SJCRH30 (cell line): ENCODE measurements at regions not wholly inside any gene's neighbourhood (a gene's known extent, or its start where the extent isn't known, plus 50 kb on each side); places are given as distances from the start of the nearest gene placed in this dataset.

Experiments used
- DNase-seq, 2 experiments: peaks; one replicate each; pipeline ENCODE4 v3.0.0-alpha.2; 2015 to 2020
- H3K27ac ChIP-seq: fragments of 250-450 bp; sonication (Bioruptor Pico); 2 replicates; pipeline ENCODE4 v1.5.1; 2020; ENCODE audit warnings: mild to moderate bottlenecking, moderate library complexity
- H3K27me3 ChIP-seq: fragments of 250-450 bp; sonication (Bioruptor Pico); 2 replicates; pipeline ENCODE4 v1.5.1; 2020; ENCODE audit warnings: mild to moderate bottlenecking, moderate library complexity
- H3K36me3 ChIP-seq: fragments of 250-450 bp; sonication (Bioruptor Pico); 2 replicates; pipeline ENCODE4 v1.5.1; 2020; ENCODE audit warnings: mild to moderate bottlenecking, moderate library complexity
- H3K4me1 ChIP-seq: fragments of 250-450 bp; sonication (Bioruptor Pico); 2 replicates; pipeline ENCODE4 v1.5.1; 2020; ENCODE audit warnings: mild to moderate bottlenecking, moderate library complexity
- H3K4me3 ChIP-seq: fragments of 250-450 bp; sonication (Bioruptor Pico); 2 replicates; pipeline ENCODE4 v1.5.1; 2020; ENCODE audit warnings: mild to moderate bottlenecking, moderate library complexity
- H3K9me3 ChIP-seq: fragments of 250-450 bp; sonication (Bioruptor Pico); replicated peaks from 2 replicates; pipeline ENCODE4 v1.5.1; 2020; ENCODE audit warnings: mild to moderate bottlenecking, moderate library complexity

DNA sequence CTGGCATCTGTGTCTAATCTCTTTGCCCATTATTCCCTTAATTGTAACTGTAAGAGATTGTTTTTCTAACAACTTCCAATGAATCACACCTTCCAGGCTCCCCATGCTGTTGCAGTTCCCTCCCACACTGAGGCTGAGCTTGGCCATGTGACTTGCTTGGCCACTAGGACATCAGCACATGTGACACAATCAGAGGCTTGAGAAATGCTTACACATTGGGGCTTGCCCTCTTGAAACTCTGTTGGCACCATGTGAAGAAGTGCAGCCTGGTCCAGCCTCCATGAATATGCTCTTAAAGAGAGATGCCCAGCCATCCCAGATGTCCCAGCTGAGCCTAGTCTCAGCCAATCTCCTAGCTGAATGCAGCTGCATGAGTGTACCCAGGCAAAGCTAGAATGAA is 326.8 kb upstream of the SOX2 start:
- H3K27ac ChIP-seq, result no peak overlapping the region
- no peak overlapping the region for H3K4me3 ChIP-seq
- no peaks in the 10 kb centered on the region for H3K4me1 ChIP-seq
- no peaks in the 10 kb centered on the region for H3K9me3 ChIP-seq
- no peaks in the 10 kb centered on the region for H3K27me3 ChIP-seq
- H3K36me3 ChIP-seq, result no peaks in the 10 kb centered on the region
- DNase-seq, result no peak

DNA sequence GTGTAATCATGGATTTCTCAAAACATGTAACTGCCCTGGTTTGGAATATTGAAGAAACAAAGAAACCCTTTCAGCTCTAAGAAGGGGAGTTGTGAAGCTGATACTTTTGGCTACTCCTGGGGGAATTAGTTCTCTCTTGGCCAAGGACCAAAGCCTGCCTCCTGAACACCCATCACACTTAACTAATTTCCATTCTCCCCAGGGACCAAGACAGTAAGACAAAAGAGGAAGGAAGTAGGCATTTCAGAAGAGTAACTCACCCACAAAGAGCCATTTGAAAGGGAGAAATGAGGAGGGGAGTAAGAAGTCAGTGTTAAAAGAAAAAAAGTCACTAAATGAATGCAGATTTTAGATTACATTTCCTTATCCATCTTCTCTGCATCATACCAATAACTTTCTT is 328.0 kb upstream of the SOX2 start:
- Histone ChIP-seq H3K36me3 (no peaks in the 10 kb centered on the region), H3K27ac (no peak overlapping the region), H3K27me3 (no peaks in the 10 kb centered on the region), H3K4me3 (no peak overlapping the region), H3K4me1 (no peaks in the 10 kb centered on the region), H3K9me3 (no peaks in the 10 kb centered on the region)
- peak in 1 of 2 experiments; percentile 10 for DNase-seq

DNA sequence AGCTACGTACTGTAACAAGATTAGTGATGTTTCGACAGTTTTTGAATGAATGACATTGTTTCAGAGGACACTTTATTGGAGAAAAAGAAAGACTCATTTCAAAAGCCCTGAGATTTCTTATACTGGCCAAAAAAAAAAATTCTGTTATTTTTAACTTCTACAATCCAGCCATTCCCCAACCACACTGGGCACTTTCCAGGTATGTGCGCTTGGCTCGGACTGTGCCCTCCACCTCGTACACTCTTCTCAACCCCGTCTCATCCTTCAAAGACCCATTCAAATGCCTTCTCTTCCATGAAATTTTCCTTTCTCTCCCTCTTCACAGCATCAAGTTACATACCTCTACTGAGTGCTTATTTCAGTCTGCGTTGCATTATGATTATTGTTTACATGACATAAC is 328.5 kb upstream of the SOX2 start:
- no peaks in the 10 kb centered on the region for H3K9me3 ChIP-seq
- H3K27me3 ChIP-seq, result no peaks in the 10 kb centered on the region
- H3K4me1 ChIP-seq, result no peaks in the 10 kb centered on the region
- no peak overlapping the region for H3K27ac ChIP-seq
- H3K4me3 ChIP-seq, result no peak overlapping the region
- no peak for DNase-seq
- no peaks in the 10 kb centered on the region for H3K36me3 ChIP-seq

DNA sequence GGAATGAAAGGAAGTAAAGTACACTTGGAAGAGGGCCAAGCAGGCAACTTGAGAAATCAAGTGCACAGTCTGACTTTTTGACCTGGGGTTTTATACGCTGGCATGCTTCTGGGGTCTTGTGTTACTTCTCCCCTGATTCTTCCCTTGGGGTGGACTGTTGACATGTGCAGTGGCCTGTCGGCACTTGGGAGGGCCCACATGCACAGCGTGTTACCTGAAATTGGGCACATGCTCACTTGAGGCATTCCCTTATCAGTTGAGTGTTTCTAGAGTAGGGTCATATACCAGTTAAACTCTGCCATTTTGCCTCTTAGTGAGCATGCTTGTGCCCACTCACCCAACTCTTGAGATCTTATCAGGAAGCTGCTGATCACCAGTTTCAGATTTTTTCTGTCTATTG is 329.1 kb upstream of the SOX2 start:
- H3K9me3 ChIP-seq, result no peaks in the 10 kb centered on the region
- H3K4me3 ChIP-seq, result no peak overlapping the region
- H3K27me3 ChIP-seq, result no peaks in the 10 kb centered on the region
- H3K27ac ChIP-seq, result no peak overlapping the region
- DNase-seq, result no peak
- no peaks in the 10 kb centered on the region for H3K4me1 ChIP-seq
- H3K36me3 ChIP-seq, result no peaks in the 10 kb centered on the region

DNA sequence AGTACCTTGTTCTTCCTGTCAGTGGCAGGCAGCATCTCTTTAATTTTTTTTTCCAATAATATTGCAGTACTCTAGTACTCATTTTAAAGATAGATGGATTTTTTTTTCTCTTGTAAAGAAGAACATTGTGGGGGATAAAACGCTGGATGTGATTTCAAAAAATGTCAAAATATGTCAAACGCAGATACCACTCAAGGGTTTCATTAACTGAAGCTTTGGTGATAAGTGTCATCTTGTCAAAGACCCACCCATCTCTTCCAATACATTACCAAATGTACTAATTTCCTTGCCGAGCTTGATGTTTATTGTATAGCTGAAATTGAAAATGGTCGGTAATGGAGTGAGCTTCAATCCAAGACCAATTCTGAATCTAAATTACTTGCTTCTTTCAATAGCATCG is 332.4 kb upstream of the SOX2 start:
- no peaks in the 10 kb centered on the region for H3K4me1 ChIP-seq
- H3K27me3 ChIP-seq, result no peaks in the 10 kb centered on the region
- H3K36me3 ChIP-seq, result no peaks in the 10 kb centered on the region
- no peak overlapping the region for H3K4me3 ChIP-seq
- DNase-seq, result no peak
- H3K27ac ChIP-seq, result no peak overlapping the region
- H3K9me3 ChIP-seq, result no peaks in the 10 kb centered on the region

DNA sequence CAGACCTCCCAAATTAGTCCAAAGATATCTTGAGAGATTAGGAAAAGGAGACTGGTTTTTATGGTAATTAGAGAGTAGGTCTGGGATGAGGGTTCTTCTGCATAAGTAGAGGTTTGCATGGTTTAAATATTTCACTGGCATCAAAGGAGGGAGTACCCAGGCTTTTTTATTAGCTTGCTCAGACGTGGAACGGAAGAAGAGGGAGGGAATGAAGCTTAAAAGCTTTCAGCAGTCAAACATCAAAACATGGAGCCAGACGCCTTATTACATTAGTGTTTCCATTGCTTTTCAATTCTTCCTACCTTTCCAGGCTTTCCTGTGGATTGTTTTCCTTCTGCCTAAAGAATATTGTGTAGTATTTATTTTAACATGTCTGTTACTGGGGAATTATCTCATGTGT is 342.1 kb upstream of the SOX2 start:
- H3K27ac ChIP-seq, result no peak overlapping the region
- DNase-seq, result no peak
- H3K9me3 ChIP-seq, result no peaks in the 10 kb centered on the region
- H3K36me3 ChIP-seq, result no peaks in the 10 kb centered on the region
- no peaks in the 10 kb centered on the region for H3K4me1 ChIP-seq
- no peaks in the 10 kb centered on the region for H3K27me3 ChIP-seq
- H3K4me3 ChIP-seq, result no peak overlapping the region

DNA sequence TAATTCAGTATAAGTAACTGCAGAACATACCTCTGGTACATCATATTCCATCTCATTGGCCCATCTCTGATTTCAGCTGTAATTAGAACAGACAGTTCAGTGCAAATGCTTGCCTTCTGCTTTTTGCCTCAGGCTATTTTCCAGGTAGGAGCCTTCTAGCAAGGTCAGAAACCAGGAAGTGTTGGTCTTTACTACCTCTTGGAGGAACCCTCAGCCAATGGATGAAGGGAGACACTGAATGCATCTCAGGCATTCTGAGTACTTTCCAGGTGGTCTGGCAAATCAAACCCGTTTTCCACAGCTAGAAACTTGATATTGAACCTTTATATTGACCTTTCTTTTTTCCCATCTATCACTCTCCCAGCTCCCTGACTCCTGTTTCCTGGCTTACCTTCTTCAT is 348.5 kb upstream of the SOX2 start:
- Histone ChIP-seq H3K4me3 (no peak overlapping the region), H3K9me3 (no peaks in the 10 kb centered on the region), H3K36me3 (no peaks in the 10 kb centered on the region), H3K27ac (no peak overlapping the region), H3K4me1 (no peaks in the 10 kb centered on the region), H3K27me3 (no peaks in the 10 kb centered on the region)
- DNase-seq, result no peak

DNA sequence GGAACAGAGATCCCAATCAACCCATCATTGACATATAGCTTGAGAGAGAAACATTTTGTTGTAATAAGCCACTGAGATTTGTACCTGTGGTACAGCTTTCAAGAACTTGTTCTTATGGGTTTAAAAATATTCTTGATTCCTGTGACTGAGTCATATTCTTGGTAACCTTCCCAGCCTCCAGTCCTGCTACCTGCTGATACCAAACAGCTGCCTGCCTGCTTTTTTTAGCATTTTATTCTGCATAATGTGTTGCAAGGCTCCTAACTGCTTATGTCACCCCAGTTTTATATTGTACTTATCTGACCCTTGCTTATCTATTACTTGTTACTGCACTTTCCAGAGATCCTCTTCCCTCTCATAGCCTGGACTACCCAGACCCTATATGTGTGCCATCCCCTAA is 349.3 kb upstream of the SOX2 start:
- no peak for DNase-seq
- Histone ChIP-seq H3K4me3 (no peak overlapping the region), H3K36me3 (no peaks in the 10 kb centered on the region), H3K27ac (no peak overlapping the region), H3K27me3 (no peaks in the 10 kb centered on the region), H3K9me3 (no peaks in the 10 kb centered on the region), H3K4me1 (no peaks in the 10 kb centered on the region)

DNA sequence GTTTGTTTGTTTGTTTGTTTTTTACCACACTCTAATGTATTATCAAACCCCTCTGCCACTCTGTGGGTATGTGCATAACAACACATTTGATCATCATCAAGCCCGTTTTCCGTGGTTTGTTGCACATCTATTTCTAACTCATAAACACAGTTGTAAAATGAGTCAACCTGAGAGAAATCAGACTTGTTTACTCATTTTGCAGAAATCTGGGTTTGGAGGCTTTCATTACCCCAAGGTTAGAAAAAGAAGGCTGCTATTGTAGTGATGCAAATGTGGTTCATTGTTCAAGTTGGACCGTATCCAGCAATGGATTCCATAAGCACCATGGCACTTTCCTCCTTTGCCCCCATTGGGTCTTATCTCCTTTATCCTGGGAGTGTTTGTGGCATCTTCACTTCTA is 353.2 kb upstream of the SOX2 start:
- Histone ChIP-seq H3K4me3 (no peak overlapping the region), H3K36me3 (no peaks in the 10 kb centered on the region), H3K4me1 (no peaks in the 10 kb centered on the region), H3K27ac (no peak overlapping the region), H3K9me3 (no peaks in the 10 kb centered on the region), H3K27me3 (no peaks in the 10 kb centered on the region)
- no peak for DNase-seq

DNA sequence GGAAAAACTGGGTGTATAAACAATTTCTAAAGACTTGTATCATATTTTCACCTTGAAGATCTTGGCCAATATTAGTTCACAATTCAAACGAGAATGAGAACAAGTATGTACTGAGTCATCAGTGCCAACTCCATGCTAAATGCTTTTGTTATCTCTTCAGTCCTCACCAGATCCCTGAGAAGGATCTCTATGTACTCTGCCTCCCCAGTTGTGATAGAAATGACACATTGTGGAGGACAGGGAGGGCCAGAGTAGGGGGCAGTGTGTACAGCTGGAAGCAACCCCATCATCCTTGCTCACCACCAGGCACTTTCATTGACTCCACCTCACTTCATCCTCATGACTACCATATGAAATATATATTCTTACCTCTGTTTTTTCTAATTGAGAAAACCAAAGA is 353.7 kb upstream of the SOX2 start:
- no peaks in the 10 kb centered on the region for H3K27me3 ChIP-seq
- no peaks in the 10 kb centered on the region for H3K36me3 ChIP-seq
- no peak overlapping the region for H3K4me3 ChIP-seq
- H3K27ac ChIP-seq, result no peak overlapping the region
- no peaks in the 10 kb centered on the region for H3K9me3 ChIP-seq
- DNase-seq, result no peak
- no peaks in the 10 kb centered on the region for H3K4me1 ChIP-seq

DNA sequence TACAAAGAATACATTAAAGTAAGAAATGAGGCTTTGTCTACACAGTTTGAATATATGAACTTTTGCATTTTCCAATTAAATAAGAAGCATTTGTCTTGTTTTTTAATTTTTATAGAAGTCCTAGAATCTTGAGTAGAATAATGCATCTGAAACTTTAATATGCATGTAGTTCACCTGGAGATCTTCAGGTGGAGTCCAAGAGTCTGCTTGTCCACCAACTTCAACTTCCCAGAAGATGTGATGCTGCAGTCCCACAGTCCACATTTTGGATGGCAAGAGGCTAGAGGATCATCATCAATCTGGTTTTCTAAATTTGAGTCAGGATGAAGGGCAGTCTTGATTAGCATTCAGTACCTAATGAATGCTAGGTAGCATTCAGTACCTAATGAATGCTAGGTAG is 357.6 kb upstream of the SOX2 start:
- no peaks in the 10 kb centered on the region for H3K27me3 ChIP-seq
- DNase-seq, result no peak
- no peaks in the 10 kb centered on the region for H3K9me3 ChIP-seq
- H3K4me1 ChIP-seq, result no peaks in the 10 kb centered on the region
- H3K36me3 ChIP-seq, result no peaks in the 10 kb centered on the region
- no peak overlapping the region for H3K27ac ChIP-seq
- H3K4me3 ChIP-seq, result no peak overlapping the region

DNA sequence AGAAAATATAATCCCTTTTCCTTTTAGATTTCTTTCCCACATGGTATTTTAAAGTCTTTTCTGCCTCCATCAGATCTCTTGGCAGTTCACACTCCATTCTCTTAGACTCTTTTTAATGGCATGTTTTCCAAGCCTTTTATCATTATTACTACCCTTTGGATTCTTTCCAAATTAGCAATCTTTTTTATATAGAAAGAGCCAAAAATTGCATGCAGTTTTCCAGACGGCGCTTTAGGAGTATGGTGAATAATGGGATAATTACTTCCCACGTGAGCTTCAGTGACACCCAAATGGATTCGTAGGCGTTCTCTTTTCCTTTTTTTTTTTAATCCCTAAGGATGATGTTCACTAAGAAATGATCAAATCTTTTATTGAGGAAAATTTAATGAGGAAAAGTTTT is 354.8 kb upstream of the DNAJC19 start:
- Histone ChIP-seq H3K36me3 (no peaks in the 10 kb centered on the region), H3K27me3 (no peaks in the 10 kb centered on the region), H3K4me3 (no peak overlapping the region), H3K27ac (no peak overlapping the region), H3K4me1 (no peaks in the 10 kb centered on the region), H3K9me3 (no peaks in the 10 kb centered on the region)
- no peak for DNase-seq

DNA sequence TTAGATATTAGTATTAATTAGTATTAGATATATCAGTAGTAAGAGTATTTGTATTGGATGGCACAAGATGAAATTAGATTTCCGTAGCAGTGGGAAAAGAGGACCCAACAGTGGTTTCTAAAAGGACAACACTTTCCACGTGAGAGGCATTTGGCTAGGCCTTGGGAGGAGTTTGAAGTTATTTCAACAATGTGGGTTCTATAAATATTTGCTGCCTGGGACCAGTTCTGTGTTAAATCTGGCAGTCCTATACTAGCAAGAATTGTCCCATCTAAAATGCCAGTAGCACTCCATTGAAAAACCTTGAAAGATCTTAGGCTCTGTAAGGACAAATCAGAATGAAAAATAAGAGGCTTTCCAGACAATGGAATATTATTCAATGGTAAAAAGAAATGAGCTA is 347.1 kb upstream of the DNAJC19 start:
- DNase-seq, result no peak
- no peaks in the 10 kb centered on the region for H3K9me3 ChIP-seq
- no peak overlapping the region for H3K4me3 ChIP-seq

DNA sequence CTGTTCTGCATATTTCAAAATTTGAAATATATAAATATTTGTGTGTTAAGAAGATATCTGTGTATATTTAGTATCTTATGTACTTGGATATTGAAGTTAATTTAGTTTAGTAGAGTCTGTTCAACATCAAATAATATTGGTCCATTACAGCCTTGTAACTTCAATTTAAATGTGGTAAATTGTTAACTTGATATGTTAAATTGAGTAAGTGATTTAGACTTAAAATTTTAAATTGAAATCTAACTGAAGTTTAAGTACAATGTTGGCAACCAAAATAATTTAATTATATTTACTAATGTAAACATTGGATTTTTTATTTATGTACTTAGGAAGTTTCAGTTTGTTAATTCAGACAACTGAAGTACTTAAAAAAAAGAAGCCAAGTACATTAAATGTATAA is 343.9 kb upstream of the DNAJC19 start:
- Histone ChIP-seq H3K27me3 (no peaks in the 10 kb centered on the region), H3K9me3 (no peaks in the 10 kb centered on the region), H3K27ac (no peak overlapping the region), H3K4me3 (no peak overlapping the region), H3K36me3 (no peaks in the 10 kb centered on the region), H3K4me1 (no peaks in the 10 kb centered on the region)
- no peak for DNase-seq

More for the DNA sequence above, 347.1 kb upstream of the DNAJC19 start:
- no peaks in the 10 kb centered on the region for H3K27me3 ChIP-seq
- H3K27ac ChIP-seq, result no peak overlapping the region
- H3K36me3 ChIP-seq, result no peaks in the 10 kb centered on the region
- no peaks in the 10 kb centered on the region for H3K4me1 ChIP-seq

DNA sequence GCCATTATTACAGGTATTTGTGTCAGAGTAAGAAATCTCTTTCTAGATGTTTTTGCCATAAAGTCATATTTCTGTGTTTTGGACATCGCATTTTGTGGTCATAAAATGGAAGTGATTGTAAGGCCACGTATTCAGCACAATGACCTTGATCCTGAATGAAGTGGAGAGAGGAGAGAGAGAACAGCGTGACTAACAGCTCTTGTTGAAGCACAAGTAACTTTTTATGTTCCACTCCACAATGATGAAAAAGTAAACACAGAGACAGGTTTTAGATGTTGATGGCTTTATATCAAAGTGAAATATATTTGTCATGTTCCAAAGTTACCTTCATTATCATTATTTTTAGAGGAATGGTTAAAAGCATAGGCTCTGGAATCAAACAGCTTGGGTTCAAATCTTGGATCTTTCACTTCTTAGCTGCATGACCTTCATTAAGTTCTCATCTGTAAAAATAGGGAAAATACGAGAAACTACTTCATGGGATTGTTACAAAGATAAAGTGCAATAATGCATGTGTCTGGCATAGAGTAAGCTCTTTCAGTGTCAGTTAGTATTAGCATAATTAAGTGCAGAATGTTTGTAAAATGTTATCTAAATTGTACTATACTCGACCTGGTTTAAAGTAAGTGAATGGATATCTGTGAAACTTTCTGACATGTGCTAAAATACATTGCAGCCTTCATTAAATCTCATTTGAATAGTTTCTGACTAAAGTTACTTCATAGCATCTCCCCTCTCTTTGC is 341.5 kb upstream of the DNAJC19 start:
- H3K27ac ChIP-seq, result no peak overlapping the region

DNA sequence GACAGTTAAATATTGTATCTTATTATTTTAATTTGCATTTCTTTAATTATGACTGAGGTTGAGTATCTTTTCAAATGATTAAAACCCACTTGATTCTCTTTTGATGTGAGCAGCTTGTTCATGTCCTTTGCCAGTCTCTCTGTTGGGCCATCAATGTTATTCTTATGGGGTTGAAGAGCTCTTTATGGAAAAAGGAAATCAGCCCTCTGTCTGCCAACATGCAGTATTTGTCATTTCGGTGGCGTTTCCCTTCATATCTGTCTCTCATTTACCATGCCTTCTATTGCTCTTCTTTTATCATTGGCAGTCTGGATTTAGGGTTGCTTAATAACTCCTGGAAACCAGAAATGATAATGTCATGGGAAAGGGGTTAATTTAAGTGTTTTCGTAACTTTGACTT is 340.7 kb upstream of the DNAJC19 start:
- H3K4me1 ChIP-seq, result no peaks in the 10 kb centered on the region
- no peak for DNase-seq
- H3K27me3 ChIP-seq, result no peaks in the 10 kb centered on the region
- no peaks in the 10 kb centered on the region for H3K36me3 ChIP-seq
- H3K9me3 ChIP-seq, result no peaks in the 10 kb centered on the region
- no peak overlapping the region for H3K27ac ChIP-seq
- H3K4me3 ChIP-seq, result no peak overlapping the region

More for the DNA sequence above, 341.5 kb upstream of the DNAJC19 start:
- no peak for DNase-seq
- H3K9me3 ChIP-seq, result no peaks in the 10 kb centered on the region
- no peaks in the 10 kb centered on the region for H3K27me3 ChIP-seq
- H3K4me1 ChIP-seq, result no peaks in the 10 kb centered on the region
- H3K36me3 ChIP-seq, result no peaks in the 10 kb centered on the region
- no peak overlapping the region for H3K4me3 ChIP-seq
